Right lobe of liver (tissue), 4 donors: ENCODE measurements at regions not wholly inside any gene's neighbourhood (a gene's known extent, or its start where the extent isn't known, plus 50 kb on each side); places are given as distances from the start of the nearest gene placed in this dataset.

ENCODE experiments used
- CTCF ChIP-seq, 4 donors: fragments of 200-600 bp in 3 of 4; fragments of 450-650 bp in 1 of 4; IDR thresholded peaks; one replicate each; pipeline versions ENCODE4 v1.5.1 to v1.8.0; 2016 to 2022; ENCODE audit warnings: antibody characterized with exemption in 4 of 4, mild to moderate bottlenecking in 2 of 4
- POLR2A ChIP-seq: fragments of 450-650 bp; IDR thresholded peaks from one replicate; pipeline ENCODE4 v1.6.1; 2017; ENCODE audit warnings: antibody characterized with exemption, mild to moderate bottlenecking
- donor health status: DM: no; HTN: no; CAD: no.
- donor health status: DM: no; HTN: no; CAD: no.
- donor health status: DM: no; HTN: yes; CAD: no.

- no peak for TF ChIP-seq CTCF (IDR thresholded peaks at IDR 0.05)
- TF ChIP-seq POLR2A, result no peak
These were observed 87.2 kb upstream of the TOX3 start for GRCh38 chr16:52634104-52634503.
